GM12878 (cell line): ENCODE measurements at regions not wholly inside any gene's neighbourhood (a gene's known extent, or its start where the extent isn't known, plus 50 kb on each side); places are given as distances from the start of the nearest gene placed in this dataset.

Experiments
- ATAC-seq: fragments of 200-7000 bp; cut with Tn5 transposase; 3 replicates; pipeline ENCODE4 v1.9.1; 2020; ENCODE audit warnings: mild to moderate bottlenecking, moderate library complexity
- BruUV-seq: library from RNA; stranded (reverse); fragments of 400-500 nt; replicated peaks from 2 replicates; lab custom pipeline; 2021; lab: Mats Ljungman, UMichigan
- CTCF ChIA-PET: fragments of 300-600 bp; sonication (Branson Sonifier 250); formaldehyde crosslinking; extraction: SDS; loops from one replicate; lab custom pipeline; 2021; ENCODE audit warnings: inconsistent platforms; lab: Yijun Ruan, JAX
- POLR2A ChIA-PET: fragments of 350-600 bp; formaldehyde crosslinking; extraction: SDS; loops from one replicate; lab custom pipeline; 2021; ENCODE audit warnings: inconsistent platforms; lab: Charles Lee
- RAD21 ChIA-PET: fragments of 300-600 bp; sonication (Branson Sonifier 250); formaldehyde crosslinking; loops from one replicate; lab custom pipeline; 2023; ENCODE audit warnings: antibody characterized with exemption; ENCODE audit not compliant: unreplicated experiment; lab: Charles Lee
- SMC1A ChIA-PET: fragments of 300-600 bp; sonication (Branson Sonifier 250); formaldehyde crosslinking; loops from one replicate; lab custom pipeline; 2023; ENCODE audit not compliant: unreplicated experiment, uncharacterized antibody; lab: Charles Lee
- DNase-seq: peaks from one replicate; pipeline ENCODE4 v3.0.0-alpha.2; 2011; ENCODE audit warnings: low read depth, low spot score
- FAIRE-seq: peaks from 3 replicates; lab custom pipeline; 2011; peaks lifted over from hg19 to GRCh38; lab: Jason Lieb, UNC
- H2AFZ ChIP-seq: 2 replicates; pipeline ENCODE4 v1.6.0; 2011; ENCODE audit warnings: low read depth, low read length, control low read depth; ENCODE audit not compliant: control insufficient read depth
- H3K27ac ChIP-seq: 2 replicates; pipeline ENCODE4 v1.5.1; 2011; ENCODE audit warnings: control low read depth; ENCODE audit not compliant: control insufficient read depth, insufficient read depth
- H3K27me3 ChIP-seq, 2 experiments: replicated peaks in 1 of 2; 2 replicates each; pipeline versions ENCODE4 v1.6.0 to v1.6.1; 2011; ENCODE audit warnings: low read length in 1 of 2; ENCODE audit not compliant: control insufficient read depth in 2 of 2, insufficient read depth in 2 of 2
- H3K36me3 ChIP-seq, 2 experiments: 2 replicates each; pipeline ENCODE4 v1.5.1; 2011; ENCODE audit warnings: low read length in 1 of 2; ENCODE audit not compliant: control insufficient read depth in 2 of 2, insufficient read depth in 2 of 2
- H3K4me1 ChIP-seq: 2 replicates; pipeline ENCODE4 v1.6.1; 2011; ENCODE audit warnings: mild to moderate bottlenecking, low read length, moderate library complexity, mixed read lengths; ENCODE audit not compliant: control insufficient read depth, insufficient read depth
- H3K4me2 ChIP-seq: 2 replicates; pipeline ENCODE4 v1.6.0; 2011; ENCODE audit warnings: control low read depth; ENCODE audit not compliant: control insufficient read depth, insufficient read depth
- H3K4me3 ChIP-seq: fragments of 200-600 bp; sonication (generic); 2 replicates; pipeline ENCODE4 v1.5.1; 2016
- H3K79me2 ChIP-seq: 2 replicates; pipeline ENCODE4 v1.6.0; 2011; ENCODE audit warnings: low read length; ENCODE audit not compliant: control insufficient read depth, insufficient read depth
- H3K9ac ChIP-seq: 2 replicates; pipeline ENCODE4 v1.8.0; 2011; ENCODE audit warnings: low read length, control low read depth, mixed read lengths; ENCODE audit not compliant: control insufficient read depth, insufficient read depth
- H3K9me3 ChIP-seq: replicated peaks from 3 replicates; pipeline ENCODE4 v1.5.1; 2011; ENCODE audit warnings: mild to moderate bottlenecking, low read length; ENCODE audit not compliant: control insufficient read depth, insufficient read depth
- H4K20me1 ChIP-seq: 2 replicates; pipeline ENCODE4 v1.6.0; 2011; ENCODE audit not compliant: control insufficient read depth, insufficient read depth
- CHD1 ChIP-seq: IDR thresholded peaks from 2 replicates; pipeline ENCODE4 v1.6.1; 2012; ENCODE audit warnings: low read depth, low read length, improper control_type of control experiment
- FOXK2 ChIP-seq: fragments of 450-650 bp; IDR thresholded peaks from 2 replicates; pipeline ENCODE4 v1.6.1; 2017; ENCODE audit warnings: mild to moderate bottlenecking, moderate library complexity
- IRF4 ChIP-seq: IDR thresholded peaks from 2 replicates; pipeline ENCODE4 v1.6.1; 2011; ENCODE audit warnings: low read depth, low read length
- IRF5 ChIP-seq: fragments of 450-650 bp; IDR thresholded peaks from 2 replicates; pipeline ENCODE4 v1.6.1; 2017; ENCODE audit warnings: borderline replicate concordance
- JUNB ChIP-seq: IDR thresholded peaks from 2 replicates; pipeline ENCODE4 v1.6.1; 2016; ENCODE audit warnings: antibody characterized with exemption, mild to moderate bottlenecking
- JUND ChIP-seq: IDR thresholded peaks from 2 replicates; pipeline ENCODE4 v1.6.1; 2012; ENCODE audit warnings: low read depth, mild to moderate bottlenecking, low read length, improper control_type of control experiment, moderate library complexity
- MYC ChIP-seq: IDR thresholded peaks from 2 replicates; pipeline ENCODE4 v1.6.1; 2011; ENCODE audit warnings: mild to moderate bottlenecking, low read length, moderate library complexity, inconsistent platforms; ENCODE audit not compliant: insufficient read depth, insufficient replicate concordance, insufficient read length, severe bottlenecking
- NFXL1 ChIP-seq: fragments of 450-650 bp; IDR thresholded peaks from 2 replicates; pipeline ENCODE4 v1.6.1; 2017; ENCODE audit warnings: antibody characterized with exemption, mild to moderate bottlenecking, borderline replicate concordance
- NR2C1 ChIP-seq: fragments of 450-650 bp; IDR thresholded peaks from 2 replicates; pipeline ENCODE4 v1.6.1; 2017; ENCODE audit warnings: antibody characterized with exemption, mild to moderate bottlenecking, moderate library complexity
- RAD21 ChIP-seq: IDR thresholded peaks from 2 replicates; pipeline ENCODE4 v1.6.1; 2011; ENCODE audit warnings: mild to moderate bottlenecking, low read depth, low read length, moderate library complexity; ENCODE audit not compliant: insufficient read depth
- RELA ChIP-seq: fragments of 450-650 bp; IDR thresholded peaks from 2 replicates; pipeline ENCODE4 v1.8.0; 2014; ENCODE audit warnings: borderline replicate concordance; ENCODE audit not compliant: partially characterized antibody
- ZNF24 ChIP-seq: fragments of 450-650 bp; IDR thresholded peaks from 2 replicates; pipeline ENCODE4 v1.6.1; 2017; ENCODE audit warnings: antibody characterized with exemption, mild to moderate bottlenecking
- in situ Hi-C: fragments of 300-500 bp; cut with MboI; formaldehyde crosslinking; loops from 9 replicates; pipeline ENCODE4 v1.14.3; 2018; ENCODE audit warnings: mixed read lengths
- intact Hi-C: fragments of 100-400 bp; cut with micrococcal nuclease; formaldehyde crosslinking; loops from one replicate; pipeline ENCODE4 v1.14.2; 2022; ENCODE audit not compliant: unreplicated experiment

DNA sequence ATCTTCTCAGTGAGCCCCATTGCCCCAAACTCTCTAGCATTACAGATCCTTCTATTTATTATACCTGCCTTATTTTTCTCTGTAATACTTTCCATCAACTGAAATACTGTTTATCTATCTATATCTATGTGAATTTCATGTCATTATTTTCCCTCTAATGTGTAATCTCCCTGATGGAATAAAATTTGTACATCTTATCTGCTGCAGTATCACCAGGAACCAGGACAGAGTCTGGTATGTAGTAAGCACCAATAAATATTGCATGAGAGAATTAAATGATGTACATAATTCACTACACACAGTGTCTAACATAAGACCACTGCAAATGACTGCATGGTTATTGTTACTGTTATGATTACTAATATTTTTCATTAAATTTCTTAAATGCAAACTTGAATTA is 759.1 kb downstream of the PRELID2 start:
- H3K36me3 ChIP-seq, result no peaks in the 10 kb centered on the region
- in situ Hi-C loops, result no loop called here
- TF ChIP-seq RELA, result no peak
- TF ChIP-seq IRF4, result no peak
- no peak for TF ChIP-seq IRF5
- no peak for TF ChIP-seq FOXK2
- TF ChIP-seq RAD21, result no peak
- TF ChIP-seq JUNB, result no peak
- no peak for TF ChIP-seq MYC
- TF ChIP-seq NR2C1, result no peak
- TF ChIP-seq CHD1, result no peak
- no peak for TF ChIP-seq JUND
- TF ChIP-seq ZNF24, result no peak
- TF ChIP-seq NFXL1, result no peak
- TF ChIP-seq, all 136 proteins: peak for 0
- POLR2A ChIA-PET, result no interaction called here
- FAIRE-seq, result no peak
- Histone ChIP-seq H4K20me1 (no peaks in the 10 kb centered on the region), H2AFZ (no peak overlapping the region), H3K27me3 (no peaks in the 10 kb centered on the region), H3K27ac (no peak overlapping the region), H3K4me3 (no peak overlapping the region), H3K79me2 (no peaks in the 10 kb centered on the region), H3K9ac (no peak overlapping the region), H3K9me3 (no peaks in the 10 kb centered on the region), H3K4me2 (no peak overlapping the region), H3K4me1 (no peaks in the 10 kb centered on the region)
- RAD21 ChIA-PET, result no interaction called here
- intact Hi-C loops, result no loop called here
- CTCF ChIA-PET, result no interaction called here
- no peak for ATAC-seq
- no TSS peak for BruUV-seq
- SMC1A ChIA-PET, result no interaction called here
- no peak for DNase-seq
